Common myeloid progenitor, CD34-positive (primary cell): ENCODE measurements at regions not wholly inside any gene's neighbourhood (a gene's known extent, or its start where the extent isn't known, plus 50 kb on each side); places are given as distances from the start of the nearest gene placed in this dataset.

Experiments
- CTCF ChIA-PET: fragments of 350-600 bp; sonication (Branson Sonifier 250); formaldehyde crosslinking; loops from one replicate; lab custom pipeline; 2021; ENCODE audit warnings: antibody characterized with exemption; lab: Charles Lee
- POLR2A ChIA-PET: fragments of 350-600 bp; sonication (Branson Sonifier 250); formaldehyde crosslinking; loops from one replicate; lab custom pipeline; 2021; ENCODE audit warnings: antibody characterized with exemption; lab: Charles Lee
- DNase-seq, 3 donors: peaks; one replicate each; pipeline versions ENCODE4 v3.0.0 to v3.0.0-alpha.2; 2013
- H3K27ac ChIP-seq, 2 experiments: 1 replicate in 1 of 2; 2 replicates in 1 of 2; pipeline ENCODE4 v1.7.0; 2013; ENCODE audit warnings: inconsistent platforms in 2 of 2, low read length in 2 of 2, mild to moderate bottlenecking in 2 of 2, low read depth in 1 of 2, moderate library complexity in 1 of 2; ENCODE audit not compliant: severe bottlenecking in 2 of 2, insufficient read depth in 1 of 2, poor library complexity in 1 of 2
- H3K27me3 ChIP-seq, 5 experiments: replicated peaks in 2 of 5; 1 replicate in 3 of 5; 2 replicates in 2 of 5; pipeline versions ENCODE4 v1.6.1 to v1.7.0; 2013; ENCODE audit warnings: low read length in 4 of 5, mild to moderate bottlenecking in 2 of 5, moderate library complexity in 2 of 5, inconsistent platforms in 1 of 5; ENCODE audit not compliant: insufficient read depth in 5 of 5, control insufficient read depth in 4 of 5
- H3K36me3 ChIP-seq, 4 experiments: 1 replicate in 2 of 4; 2 replicates in 2 of 4; pipeline versions ENCODE4 v1.6.1 to v1.7.0; 2013; ENCODE audit warnings: low read length in 3 of 4, control low read depth in 1 of 4, mild to moderate bottlenecking in 1 of 4; ENCODE audit not compliant: control insufficient read depth in 4 of 4, insufficient read depth in 4 of 4
- H3K4me1 ChIP-seq, 4 experiments: 1 replicate in 3 of 4; 2 replicates in 1 of 4; pipeline versions ENCODE4 v1.6.1 to v1.7.1; 2013; ENCODE audit warnings: low read length in 3 of 4, mild to moderate bottlenecking in 3 of 4, control low read depth in 1 of 4, inconsistent platforms in 1 of 4, moderate library complexity in 1 of 4; ENCODE audit not compliant: control insufficient read depth in 4 of 4, insufficient read depth in 4 of 4; ENCODE audit errors: control extremely low read depth in 1 of 4
- H3K4me3 ChIP-seq, 7 experiments: 1 replicate in 4 of 7; 2 replicates in 3 of 7; pipeline versions ENCODE4 v1.5.1 to v1.7.0; 2013; ENCODE audit warnings: mild to moderate bottlenecking in 7 of 7, low read length in 6 of 7, moderate library complexity in 6 of 7, inconsistent platforms in 2 of 7, low read depth in 2 of 7, control low read depth in 1 of 7; ENCODE audit not compliant: insufficient read depth in 4 of 7, control insufficient read depth in 1 of 7; ENCODE audit errors: extremely low read depth in 1 of 7
- H3K9me3 ChIP-seq, 5 experiments: 1 replicate in 4 of 5; 2 replicates in 1 of 5; pipeline versions ENCODE4 v1.6.1 to v1.7.1; 2013; ENCODE audit warnings: low read length in 4 of 5, mild to moderate bottlenecking in 2 of 5, inconsistent platforms in 1 of 5, low read depth in 1 of 5, moderate library complexity in 1 of 5; ENCODE audit not compliant: control insufficient read depth in 4 of 5, insufficient read depth in 2 of 5; ENCODE audit errors: control extremely low read depth in 1 of 5
- WGBS: methylation state at CpG from one replicate; pipeline ENCODE4 v1.1.5; 2013; ENCODE audit not compliant: insufficient coverage; 5-methylcytosine and 5-hydroxymethylcytosine counted together

DNA sequence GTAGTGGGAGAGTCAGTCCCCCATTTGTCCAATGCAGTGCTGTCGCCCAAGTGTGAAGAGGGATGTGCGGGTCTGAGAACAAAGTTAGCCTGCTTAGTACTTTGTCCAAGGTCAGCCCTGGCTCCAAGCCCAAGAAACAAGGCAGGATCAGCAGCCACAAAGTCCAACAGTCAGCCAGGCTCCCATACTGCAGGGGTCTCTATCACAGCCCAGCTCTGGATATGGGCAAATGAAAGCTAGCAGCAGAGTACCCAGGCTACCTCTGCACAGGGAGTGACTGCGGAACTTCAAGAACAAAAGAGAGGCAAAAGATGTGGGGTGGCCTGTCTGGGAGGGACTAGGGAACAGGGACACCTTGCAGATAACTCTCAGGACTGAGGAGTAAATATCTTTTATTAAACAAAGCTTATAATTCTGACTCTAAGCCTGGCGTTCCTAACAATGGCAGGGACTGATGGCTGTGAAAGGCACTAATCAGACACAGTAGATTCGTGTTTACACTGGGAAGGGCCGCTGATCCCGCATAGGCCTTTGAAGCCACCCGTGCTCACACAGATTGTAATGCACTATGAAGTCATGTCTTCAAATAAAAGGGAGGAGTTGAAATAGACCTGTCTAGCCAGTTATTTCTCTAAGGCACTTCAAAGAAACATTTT lies 91.0 kb upstream of the EEA1 start:
- Histone ChIP-seq H3K4me3 (no peak overlapping the region), H3K36me3 (no peaks in the 10 kb centered on the region), H3K27me3 (no peaks in the 10 kb centered on the region), H3K4me1 (no peaks in the 10 kb centered on the region), H3K9me3 (no peaks in the 10 kb centered on the region), H3K27ac (no peak overlapping the region)
- ChIA-PET POLR2A (interaction anchor here (0.6 kb wide), 1 partner anchor 376 kb away, joined by 3 read pairs; no protein-coding TSS in a partner anchor), CTCF (interaction anchor here (1.2 to 2.1 kb wide), 2 partner anchors 33 to 377 kb away, joined by 3 to 5 read pairs; no protein-coding TSS in a partner anchor)
- 90% methylated on average over 7 of the region's 8 CpGs for WGBS
- no peak for DNase-seq

DNA sequence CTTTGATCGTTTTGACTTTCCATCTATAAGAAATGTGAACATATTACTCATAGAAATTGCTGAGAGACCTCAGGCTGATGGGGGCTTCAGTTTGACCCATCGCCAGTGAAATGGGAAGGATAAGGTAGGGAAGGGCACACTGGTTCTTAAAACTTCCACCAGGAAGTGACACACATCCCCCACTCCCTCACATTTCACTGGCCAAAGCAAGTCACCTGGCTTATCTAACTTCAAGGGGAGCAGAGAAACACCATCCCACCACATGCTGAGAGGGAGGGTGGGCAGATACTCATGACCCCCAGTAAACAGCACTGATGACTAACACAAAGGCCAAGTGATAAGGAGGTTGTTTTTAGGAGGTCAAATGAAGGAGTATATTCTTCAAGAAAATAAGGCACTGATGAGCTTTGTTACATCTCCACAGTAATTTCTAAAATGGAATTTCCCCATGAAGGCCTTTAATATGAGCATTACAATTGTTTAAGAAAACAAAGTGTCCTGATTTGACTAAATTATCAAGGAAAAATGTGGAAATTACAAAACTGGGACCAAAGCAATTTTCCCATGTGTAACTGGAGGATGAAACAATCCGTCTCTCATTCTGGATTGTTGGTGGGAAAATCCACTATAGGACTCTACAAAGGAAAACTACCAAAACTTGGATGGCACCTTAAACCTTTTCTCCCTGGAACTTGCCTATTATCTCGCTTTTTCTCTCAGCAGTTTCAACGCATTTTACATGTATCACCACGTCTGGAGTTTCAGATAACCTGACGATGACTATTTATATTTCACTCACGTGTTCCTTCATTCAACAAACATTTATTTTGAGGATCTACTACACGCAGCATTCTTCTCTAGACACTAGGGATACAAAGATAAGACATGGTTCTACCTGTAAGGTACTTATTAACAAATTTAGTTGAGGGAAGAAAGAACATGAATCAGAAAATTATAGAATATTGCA lies 91.8 kb upstream of the EEA1 start:
- DNase-seq, result peak in 1 of 3 donors; percentile 9
- Histone ChIP-seq H3K9me3 (no peaks in the 10 kb centered on the region), H3K36me3 (no peaks in the 10 kb centered on the region), H3K4me1 (no peaks in the 10 kb centered on the region), H3K27ac (no peak overlapping the region), H3K4me3 (no peak overlapping the region), H3K27me3 (no peaks in the 10 kb centered on the region)
- ChIA-PET POLR2A (no interaction called here), CTCF (interaction anchor here (0.6 kb wide), 1 partner anchor 400 kb away, joined by 3 read pairs; no protein-coding TSS in a partner anchor)
- 49% methylated on average over 2 of the region's 9 CpGs for WGBS

DNA sequence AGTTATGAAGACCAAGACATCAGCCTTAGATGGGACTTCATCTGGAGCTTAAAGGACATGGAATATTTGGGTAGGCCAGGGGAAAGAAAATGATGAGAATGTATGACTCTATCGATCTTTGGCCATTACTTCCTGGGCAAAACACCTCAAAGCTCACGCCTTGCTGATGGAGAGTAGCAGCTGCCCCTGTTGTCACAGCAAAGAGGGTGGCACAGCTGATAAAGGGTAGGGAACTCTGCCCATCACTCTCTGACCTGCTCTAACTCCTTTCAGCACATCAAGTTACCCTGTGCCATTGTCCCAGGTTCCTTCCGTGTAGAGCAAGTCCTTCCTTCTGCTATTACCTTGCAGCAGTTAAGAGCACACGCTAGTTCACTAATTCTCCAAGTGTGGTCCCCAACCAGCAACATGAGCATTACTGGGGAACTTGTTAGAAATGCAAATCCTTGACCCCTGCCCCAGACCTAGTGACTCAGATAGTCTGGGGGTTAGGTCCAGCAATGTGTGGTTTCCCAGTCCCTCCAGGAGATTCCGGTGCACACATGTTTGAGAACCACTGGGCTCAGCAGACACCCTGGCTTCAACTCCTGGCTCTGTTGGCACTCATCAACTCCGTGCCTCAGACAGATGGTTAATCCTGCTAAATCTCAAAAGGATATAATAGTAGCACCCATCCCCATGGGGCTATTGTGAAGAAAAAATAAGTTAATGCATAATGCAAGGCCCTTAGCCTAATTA lies 93.7 kb upstream of the EEA1 start:
- Histone ChIP-seq H3K4me3 (no peak overlapping the region), H3K9me3 (no peaks in the 10 kb centered on the region), H3K4me1 (no peaks in the 10 kb centered on the region), H3K36me3 (no peaks in the 10 kb centered on the region), H3K27ac (no peak overlapping the region), H3K27me3 (peaks cover 0 to 3% (median 0%) of the 10 kb centered on the region in 5 experiments)
- CTCF ChIA-PET, result interaction anchor here (0.9 to 1.1 kb wide), 2 partner anchors 35 to 374 kb away, joined by 3 to 4 read pairs; no protein-coding TSS in a partner anchor
- WGBS, result 100% methylated on average over 4 of the region's 6 CpGs
- DNase-seq, result no peak
- POLR2A ChIA-PET, result no interaction called here

- CTCF ChIA-PET, result interaction anchor here (1.1 to 2.9 kb wide), 9 partner anchors 10 to 383 kb away, joined by 3 to 11 read pairs (median 4); no protein-coding TSS in a partner anchor
- peak; percentile 55 to 71 (median 66) for DNase-seq
Observed at GRCh38 chr12:93025145-93026103, 96.3 kb upstream of the EEA1 start.

GRCh38 chr12:93027041-93027440 lies 97.9 kb upstream of the EEA1 start:
- POLR2A ChIA-PET, result no interaction called here
- WGBS, result 100% methylated on average over 1 of the region's 2 CpGs

More at GRCh38 chr12:93025145-93026103, 96.3 kb upstream of the EEA1 start:
- POLR2A ChIA-PET, result no interaction called here
- H3K27ac ChIP-seq, result no peak overlapping the region
- H3K27me3 ChIP-seq, result peaks cover 0 to 3% (median 0%) of the 10 kb centered on the region in 5 experiments
- H3K4me3 ChIP-seq, result no peak overlapping the region
- no peaks in the 10 kb centered on the region for H3K9me3 ChIP-seq
- WGBS, result 93% methylated on average over 3 of the region's 6 CpGs
- H3K36me3 ChIP-seq, result no peaks in the 10 kb centered on the region
- H3K4me1 ChIP-seq, result no peaks in the 10 kb centered on the region

DNA sequence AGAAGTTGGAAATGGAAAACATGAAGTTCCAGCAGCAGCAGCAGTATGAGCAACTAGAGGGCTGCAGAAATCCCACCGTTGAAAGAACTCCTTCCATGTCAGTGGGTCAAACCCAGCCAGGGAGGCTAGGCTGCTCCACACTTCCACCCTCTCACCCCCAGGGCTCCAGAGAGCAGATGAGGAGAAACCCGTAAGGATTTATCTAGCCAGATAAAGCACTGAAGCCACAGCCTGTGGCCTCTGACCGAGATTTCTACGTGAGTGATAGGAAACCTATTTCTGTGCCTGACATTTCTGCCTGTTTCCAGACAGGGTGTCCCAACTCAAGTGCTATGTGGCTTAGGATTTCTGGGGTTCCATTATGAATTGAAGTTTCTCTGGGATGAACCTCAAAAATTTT lies 100.0 kb upstream of the EEA1 start:
- Histone ChIP-seq H3K4me3 (no peak overlapping the region), H3K27me3 (peaks cover 0 to 3% (median 0%) of the 10 kb centered on the region in 5 experiments), H3K9me3 (peaks cover 0 to 1% (median 0%) of the 10 kb centered on the region in 5 experiments), H3K36me3 (no peaks in the 10 kb centered on the region), H3K27ac (no peak overlapping the region), H3K4me1 (peaks cover 0 to 7% (median 2%) of the 10 kb centered on the region in 4 experiments)
- DNase-seq, result no peak
- 90% methylated on average over 4 of the region's 4 CpGs for WGBS
- ChIA-PET CTCF (interaction anchor here (0.9 kb wide), 1 partner anchor 12 kb away, joined by 3 read pairs; no protein-coding TSS in a partner anchor), POLR2A (no interaction called here)

More at GRCh38 chr12:93027041-93027440, 97.9 kb upstream of the EEA1 start:
- H3K4me3 ChIP-seq, result no peak overlapping the region
- peaks cover 0 to 3% (median 0%) of the 10 kb centered on the region in 5 experiments for H3K27me3 ChIP-seq
- H3K36me3 ChIP-seq, result no peaks in the 10 kb centered on the region
- no peak overlapping the region for H3K27ac ChIP-seq
- no peaks in the 10 kb centered on the region for H3K4me1 ChIP-seq
- CTCF ChIA-PET, result interaction anchor here (0.9 to 2.9 kb wide), 8 partner anchors 12 to 370 kb away, joined by 3 to 11 read pairs (median 3); no protein-coding TSS in a partner anchor
- peaks cover 0 to 1% (median 0%) of the 10 kb centered on the region in 5 experiments for H3K9me3 ChIP-seq
- DNase-seq, result no peak
